Mesenteric fat pad (tissue), 1 donor: ENCODE measurements at regions not wholly inside any gene's neighbourhood (a gene's known extent, or its start where the extent isn't known, plus 50 kb on each side); places are given as distances from the start of the nearest gene placed in this dataset.
"Not testable (repeated sequence)": the region's sequence is repeated elsewhere in the genome, so short reads cannot be mapped to it uniquely, and the experiment has no call there.

Experiments
- DNase-seq: peaks from one replicate; pipeline ENCODE4 v3.0.0-alpha.2; 2020; ENCODE audit warnings: low spot score
- donor health status: DM: yes; HTN: yes; CAD: no.

- DNase-seq = not testable (repeated sequence)
These were observed 667.1 kb downstream of the PRIM2 start for GRCh38 chr6:57984575-57984974.

GRCh38 chr6:57985734-57986133 lies 668.3 kb downstream of the PRIM2 start:
- DNase-seq = not testable (repeated sequence)

- not testable (repeated sequence) for DNase-seq
These were observed 669.2 kb downstream of the PRIM2 start for GRCh38 chr6:57986584-57986983.

GRCh38 chr6:57989520-57990080 lies 672.2 kb downstream of the PRIM2 start:
- DNase-seq = not testable (repeated sequence)

- DNase-seq = not testable (repeated sequence)
These were observed 681.6 kb downstream of the PRIM2 start for GRCh38 chr6:57998858-57999619.

GRCh38 chr6:58000233-58000632 lies 682.8 kb downstream of the PRIM2 start:
- DNase-seq = not testable (repeated sequence)

GRCh38 chr6:58003417-58004167 lies 686.2 kb downstream of the PRIM2 start:
- DNase-seq = not testable (repeated sequence)

- DNase-seq = not testable (repeated sequence)
These were observed 690.0 kb downstream of the PRIM2 start for GRCh38 chr6:58007334-58008000.

GRCh38 chr6:58008001-58008335 lies 690.5 kb downstream of the PRIM2 start:
- DNase-seq = not testable (repeated sequence)

GRCh38 chr6:58011954-58012600 lies 694.6 kb downstream of the PRIM2 start:
- not testable (repeated sequence) for DNase-seq

GRCh38 chr6:58016614-58017013 lies 699.2 kb downstream of the PRIM2 start:
- not testable (repeated sequence) for DNase-seq

GRCh38 chr6:58028188-58028587 lies 710.8 kb downstream of the PRIM2 start:
- DNase-seq = not testable (repeated sequence)

- not testable (repeated sequence) for DNase-seq
These were observed 720.8 kb downstream of the PRIM2 start for GRCh38 chr6:58038213-58038612.

GRCh38 chr6:58046584-58046983 lies 729.2 kb downstream of the PRIM2 start:
- not testable (repeated sequence) for DNase-seq

- not testable (repeated sequence) for DNase-seq
These were observed 730.0 kb downstream of the PRIM2 start for GRCh38 chr6:58047389-58047788.

GRCh38 chr6:58047865-58048264 lies 730.4 kb downstream of the PRIM2 start:
- DNase-seq = not testable (repeated sequence)

- DNase-seq = not testable (repeated sequence)
These were observed 738.2 kb downstream of the PRIM2 start for GRCh38 chr6:58055465-58056176.

GRCh38 chr6:58059701-58060100 lies 742.3 kb downstream of the PRIM2 start:
- not testable (repeated sequence) for DNase-seq

- not testable (repeated sequence) for DNase-seq
These were observed 746.1 kb downstream of the PRIM2 start for GRCh38 chr6:58063542-58063941.

GRCh38 chr6:58067867-58068548 lies 750.6 kb downstream of the PRIM2 start:
- not testable (repeated sequence) for DNase-seq
